Stimulated activated CD8-positive, alpha-beta memory T cell treated with anti-CD3 and anti-CD28 coated beads, Interleukin-12 subunit alpha, Interleukin-12 subunit beta, amount 100 ng/mL, for 24 hours (primary cell): ENCODE measurements at regions not wholly inside any gene's neighbourhood (a gene's known extent, or its start where the extent isn't known, plus 50 kb on each side); places are given as distances from the start of the nearest gene placed in this dataset.

Experiments used
- DNase-seq: peaks from one replicate; pipeline ENCODE4 v3.0.0-alpha.2; 2020; ENCODE audit errors: extremely low read depth

- no peak for DNase-seq
Measured at GRCh38 chr13:48888613-48889012, 87.1 kb upstream of the FNDC3A start.

DNA sequence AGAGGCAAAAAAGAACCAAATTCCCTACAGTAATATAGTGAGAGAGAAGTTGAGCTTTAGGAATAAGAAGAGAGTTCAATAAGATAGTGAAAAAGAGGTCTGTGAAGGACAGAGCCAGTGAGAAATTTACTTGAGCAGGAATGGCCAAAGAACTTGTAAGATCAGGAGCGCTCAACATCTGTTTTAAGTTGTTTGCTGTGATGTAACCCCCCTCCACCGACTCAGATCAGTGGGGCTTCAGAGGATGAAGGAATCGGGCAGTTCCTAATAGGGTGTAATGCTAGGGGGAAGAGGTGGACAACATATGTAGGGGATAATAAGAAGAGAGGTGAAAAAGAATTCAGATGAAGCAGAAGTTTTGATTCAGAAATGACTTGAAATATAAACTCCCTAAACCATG is 85.3 kb upstream of the FNDC3A start:
- DNase-seq = no peak

- DNase-seq = no peak
Measured at GRCh38 chr13:48891586-48891985, 84.1 kb upstream of the FNDC3A start.

DNA sequence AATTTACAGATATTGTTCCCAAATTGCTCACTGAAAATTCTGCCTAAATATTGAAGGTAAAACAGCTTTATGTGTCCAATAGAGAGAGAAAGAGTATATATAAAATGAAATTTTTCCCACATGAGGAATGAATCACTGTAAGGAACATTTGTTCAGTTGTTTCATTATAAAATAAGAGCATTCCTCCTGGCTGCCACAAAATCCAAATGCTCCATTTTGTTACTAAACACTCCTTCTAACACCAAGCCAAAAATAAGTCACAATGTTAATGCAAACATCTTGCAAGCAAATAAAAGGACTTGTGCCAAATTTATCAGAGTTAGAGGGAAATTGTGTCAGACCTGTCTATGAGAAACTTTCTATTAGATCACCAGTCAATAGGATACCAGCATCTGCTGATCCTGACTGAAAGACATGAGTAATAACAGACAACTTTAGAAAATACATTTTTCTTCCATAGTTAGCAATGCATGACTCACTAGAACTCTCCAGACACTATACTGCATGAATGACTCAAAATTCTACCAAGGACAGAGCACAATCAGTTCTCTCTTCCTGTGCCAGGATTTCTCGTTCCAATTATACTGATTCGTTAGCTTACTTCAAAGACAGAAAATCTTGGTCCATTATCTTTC is 83.5 kb upstream of the FNDC3A start:
- no peak for DNase-seq

GRCh38 chr13:48892688-48893075 is 83.0 kb upstream of the FNDC3A start:
- DNase-seq = no peak

- no peak for DNase-seq
Measured at GRCh38 chr13:48896312-48896711, 79.4 kb upstream of the FNDC3A start.

DNA sequence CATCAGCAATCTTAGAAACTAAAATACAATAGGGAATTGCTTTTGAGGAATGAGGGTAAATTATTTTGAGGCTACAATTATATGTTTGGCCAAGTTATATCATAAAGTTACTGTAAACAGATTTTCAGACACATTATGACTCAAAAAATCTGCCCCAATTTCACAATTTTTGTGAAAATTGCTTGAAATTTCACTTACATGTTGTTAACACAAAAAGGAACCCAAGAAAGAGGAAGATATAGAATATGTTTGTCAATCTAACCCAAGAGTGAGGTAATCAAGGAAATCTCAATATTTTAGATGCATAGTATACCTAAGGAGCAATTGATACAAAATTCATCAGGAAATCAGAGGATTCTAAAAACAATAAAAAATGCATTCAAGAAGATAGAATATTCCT is 73.9 kb upstream of the FNDC3A start:
- DNase-seq = no peak

DNA sequence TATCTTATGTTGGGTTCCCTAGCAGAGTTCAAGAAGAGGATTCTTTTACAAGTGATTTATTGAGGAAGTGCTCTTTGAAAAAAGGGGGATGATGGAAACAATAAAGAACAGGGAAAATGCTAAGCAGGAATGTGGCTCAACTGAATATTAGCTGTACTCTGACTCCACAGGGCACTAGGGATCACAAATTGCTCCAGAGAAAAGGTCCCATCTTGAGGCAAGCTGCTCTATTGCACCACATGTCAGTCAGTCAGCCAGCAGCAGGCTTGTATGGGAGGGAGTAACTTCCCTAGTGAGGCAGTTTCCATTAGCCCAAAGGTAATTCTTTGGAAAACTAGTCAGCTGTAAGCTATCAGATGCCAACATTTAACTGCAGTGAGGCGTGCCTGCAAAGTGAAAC is 73.3 kb upstream of the FNDC3A start:
- DNase-seq = no peak

DNA sequence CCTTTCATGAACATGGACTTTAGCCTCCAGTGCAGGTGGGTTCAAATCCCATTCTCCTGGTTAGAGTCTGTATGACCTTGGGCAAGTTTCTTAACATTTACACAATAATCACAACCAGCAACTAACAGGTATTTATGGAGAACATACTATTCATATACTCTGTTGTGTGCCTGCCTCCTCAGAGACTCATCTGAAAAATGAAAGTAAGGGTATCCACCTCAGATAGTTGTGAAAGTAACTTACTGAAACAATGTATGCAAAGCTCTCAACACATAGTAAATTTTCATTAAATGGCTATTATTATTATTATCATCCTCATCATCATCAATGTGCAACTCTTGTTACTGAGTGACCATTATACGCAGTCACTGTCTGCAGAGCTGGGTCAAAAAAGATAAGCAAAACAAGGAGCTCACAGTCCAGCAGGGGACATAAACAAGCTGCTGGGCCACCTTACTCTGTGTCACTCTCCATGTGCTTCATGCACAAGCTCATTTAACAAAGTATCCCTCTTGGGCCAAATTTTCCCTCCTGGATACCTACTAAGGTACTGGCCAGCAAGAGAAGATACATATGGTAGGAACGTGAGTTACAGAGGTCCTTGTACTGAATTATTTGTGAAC is 70.9 kb upstream of the FNDC3A start:
- no peak for DNase-seq

DNA sequence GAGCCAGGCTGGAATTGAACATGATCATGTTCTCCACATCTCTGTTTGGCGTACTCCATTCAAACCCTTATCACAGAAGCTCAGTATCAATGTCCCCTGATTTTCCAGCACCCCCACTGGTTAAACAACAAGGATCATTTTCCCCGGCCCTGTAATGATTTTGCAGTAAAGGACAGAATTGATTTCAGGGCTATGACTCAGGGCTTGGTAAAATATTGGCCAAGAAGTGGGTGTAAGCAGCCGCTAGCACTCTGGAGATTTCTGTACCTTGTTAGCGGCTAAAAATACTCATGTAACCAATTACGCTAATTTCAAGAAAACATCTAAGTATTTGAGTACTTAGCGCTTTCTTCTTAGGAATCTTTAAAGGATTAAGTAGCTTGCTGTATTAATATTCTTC is 69.5 kb upstream of the FNDC3A start:
- no peak for DNase-seq

GRCh38 chr13:48908381-48909055 is 67.2 kb upstream of the FNDC3A start:
- no peak for DNase-seq

DNA sequence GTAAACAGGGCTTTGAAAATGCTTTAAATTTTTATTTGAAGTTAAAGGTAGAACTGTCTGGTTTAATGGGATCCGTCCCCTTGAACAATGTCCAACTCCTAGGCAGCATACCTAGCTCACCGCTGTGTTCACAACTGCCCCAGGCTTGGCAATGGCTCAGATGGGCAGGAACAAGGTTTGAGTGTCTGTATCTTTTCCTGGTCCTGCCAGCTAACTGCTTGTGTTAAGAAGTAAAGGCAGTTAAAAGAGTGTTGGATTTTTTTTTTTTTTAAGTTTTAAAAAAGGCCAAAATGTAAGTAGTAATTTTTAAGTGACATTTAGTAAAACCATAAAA is 66.7 kb upstream of the FNDC3A start:
- no peak for DNase-seq

GRCh38 chr13:48910686-48911085 is 65.0 kb upstream of the FNDC3A start:
- DNase-seq = no peak

DNA sequence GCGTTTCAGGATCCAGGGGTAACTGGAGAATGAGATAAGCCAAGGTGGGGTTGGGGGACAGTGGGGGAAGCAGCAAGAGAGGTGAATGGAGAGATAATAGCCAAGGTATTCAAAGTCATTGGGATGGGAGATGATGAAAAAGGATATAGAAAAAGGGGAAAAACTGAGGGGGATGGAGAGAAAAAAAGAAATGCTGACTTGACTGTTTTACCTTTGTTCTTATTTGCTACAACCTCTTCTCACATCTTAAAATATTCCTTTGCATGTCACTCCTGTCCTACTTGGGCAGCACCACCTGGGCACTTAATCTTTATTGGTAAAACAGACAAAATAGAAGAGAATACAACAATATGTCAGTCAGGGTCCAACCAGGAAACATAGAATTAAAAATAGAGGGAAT is 56.0 kb upstream of the FNDC3A start:
- DNase-seq = no peak

DNA sequence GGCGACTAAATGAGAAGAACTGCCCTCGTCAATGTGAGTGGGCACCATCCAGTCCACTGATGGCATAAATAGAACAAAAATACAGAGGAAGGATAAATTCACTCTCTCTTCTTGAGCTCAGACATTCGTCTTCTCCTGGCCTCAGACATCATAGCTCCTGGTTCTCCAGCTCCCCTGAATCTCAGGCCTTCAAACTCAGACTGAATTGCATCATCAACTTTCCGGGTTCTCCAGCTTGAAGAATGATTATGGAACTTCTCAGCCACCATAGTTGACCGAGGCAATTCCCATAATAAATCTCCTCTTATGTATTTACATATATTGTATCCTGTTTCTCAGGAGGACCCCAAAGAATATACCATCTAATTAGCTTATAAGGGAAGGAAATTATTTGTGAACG is 55.0 kb upstream of the FNDC3A start:
- no peak for DNase-seq

DNA sequence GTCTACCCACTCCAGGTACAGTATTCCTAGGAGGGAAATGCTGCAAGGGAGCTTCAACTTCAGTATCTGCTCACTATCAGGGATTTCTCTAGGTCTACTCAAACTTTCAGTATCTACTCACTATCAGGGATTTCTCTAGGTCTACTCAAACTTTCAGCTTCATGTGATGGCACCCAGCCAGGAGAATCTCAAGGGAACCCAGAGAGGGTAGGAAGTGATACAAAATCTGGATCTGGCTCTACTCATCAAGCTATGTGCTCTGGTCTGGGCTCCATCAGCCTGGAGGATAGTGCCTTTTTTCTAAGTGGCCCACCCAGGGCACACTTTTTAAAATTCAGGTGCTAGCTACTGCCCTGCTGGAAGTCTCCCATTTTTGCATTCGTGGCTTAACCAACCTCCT is 52.3 kb upstream of the FNDC3A start:
- no peak for DNase-seq

GRCh38 chr13:48925001-48925400 is 50.7 kb upstream of the FNDC3A start:
- no peak for DNase-seq
